ENCODE measurements at regions not wholly inside any gene's neighbourhood (a gene's known extent, or its start where the extent isn't known, plus 50 kb on each side); places are given as distances from the start of the nearest gene placed in this dataset.

DNA sequence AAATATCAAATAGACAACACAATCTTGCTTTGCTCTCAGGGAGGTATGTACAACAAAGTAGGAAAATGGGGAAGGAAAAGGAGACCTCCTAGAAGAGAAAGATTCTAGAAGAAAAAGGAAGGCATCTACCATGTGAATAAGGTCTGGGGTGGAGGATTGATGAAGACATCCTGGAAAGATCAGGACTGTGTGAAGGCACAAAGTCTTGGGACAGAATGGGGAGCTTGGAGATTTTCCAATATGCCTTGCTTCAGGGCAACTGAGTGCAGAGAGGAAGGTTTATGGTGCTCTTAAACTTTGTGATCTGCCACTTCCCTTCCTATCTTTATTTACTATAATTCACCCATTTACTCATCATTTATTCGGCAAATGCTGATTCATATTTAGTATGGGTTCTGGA, 352.0 kb downstream of the PLPP3 start:
- TF ChIP-seq, protein P1, sequence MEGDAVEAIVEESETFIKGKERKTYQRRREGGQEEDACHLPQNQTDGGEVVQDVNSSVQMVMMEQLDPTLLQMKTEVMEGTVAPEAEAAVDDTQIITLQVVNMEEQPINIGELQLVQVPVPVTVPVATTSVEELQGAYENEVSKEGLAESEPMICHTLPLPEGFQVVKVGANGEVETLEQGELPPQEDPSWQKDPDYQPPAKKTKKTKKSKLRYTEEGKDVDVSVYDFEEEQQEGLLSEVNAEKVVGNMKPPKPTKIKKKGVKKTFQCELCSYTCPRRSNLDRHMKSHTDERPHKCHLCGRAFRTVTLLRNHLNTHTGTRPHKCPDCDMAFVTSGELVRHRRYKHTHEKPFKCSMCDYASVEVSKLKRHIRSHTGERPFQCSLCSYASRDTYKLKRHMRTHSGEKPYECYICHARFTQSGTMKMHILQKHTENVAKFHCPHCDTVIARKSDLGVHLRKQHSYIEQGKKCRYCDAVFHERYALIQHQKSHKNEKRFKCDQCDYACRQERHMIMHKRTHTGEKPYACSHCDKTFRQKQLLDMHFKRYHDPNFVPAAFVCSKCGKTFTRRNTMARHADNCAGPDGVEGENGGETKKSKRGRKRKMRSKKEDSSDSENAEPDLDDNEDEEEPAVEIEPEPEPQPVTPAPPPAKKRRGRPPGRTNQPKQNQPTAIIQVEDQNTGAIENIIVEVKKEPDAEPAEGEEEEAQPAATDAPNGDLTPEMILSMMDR (IDR thresholded peaks at IDR 0.05; ENCODE audit: low read depth, low read length), result no peak
- TF ChIP-seq EZH2phosphoT487 (IDR thresholded peaks at IDR 0.05; ENCODE audit: low read depth), result no peak

All from OCI-LY3 (cell line).